Activated B cell treated with CpG ODN at 0.5 μM for 24 hours (primary cell): ENCODE measurements at regions not wholly inside any gene's neighbourhood (a gene's known extent, or its start where the extent isn't known, plus 50 kb on each side); places are given as distances from the start of the nearest gene placed in this dataset.
"Not testable (repeated sequence)": the region's sequence is repeated elsewhere in the genome, so short reads cannot be mapped to it uniquely, and the experiment has no call there.

Source experiments
- ATAC-seq: fragments of 200-7000 bp; cut with Tn5 transposase; one replicate; pipeline ENCODE4 v1.10.0; 2021; ENCODE audit warnings: low read depth, mild to moderate bottlenecking, moderate library complexity
- CTCF ChIA-PET: fragments of 350-600 bp; sonication (Branson Sonifier 250); formaldehyde crosslinking; loops from one replicate; lab custom pipeline; 2021; ENCODE audit warnings: antibody characterized with exemption; lab: Charles Lee
- POLR2A ChIA-PET: fragments of 350-600 bp; sonication (Branson Sonifier 250); formaldehyde crosslinking; loops from one replicate; lab custom pipeline; 2021; ENCODE audit warnings: antibody characterized with exemption; lab: Charles Lee
- DNase-seq: peaks from one replicate; pipeline ENCODE4 v3.0.0; 2022
- H3K27ac Mint-ChIP-seq: one replicate; pipeline ENCODE4 v1.8.0; 2020; ENCODE audit warnings: mixed read lengths
- H3K27me3 Mint-ChIP-seq: one replicate; pipeline ENCODE4 v1.8.0; 2021; ENCODE audit warnings: mixed read lengths
- H3K36me3 Mint-ChIP-seq: one replicate; pipeline ENCODE4 v1.8.0; 2021; ENCODE audit warnings: low read depth, mixed read lengths
- H3K4me1 Mint-ChIP-seq: one replicate; pipeline ENCODE4 v1.8.0; 2021; ENCODE audit warnings: mixed read lengths
- H3K4me3 Mint-ChIP-seq: one replicate; pipeline ENCODE4 v1.8.0; 2020; ENCODE audit warnings: mild to moderate bottlenecking, mixed read lengths
- H3K9me3 Mint-ChIP-seq: one replicate; pipeline ENCODE4 v1.8.0; 2020; ENCODE audit warnings: mixed read lengths
- CTCF ChIP-seq: fragments of 200-600 bp; IDR thresholded peaks from one replicate; pipeline ENCODE4 v1.8.0; 2022; ENCODE audit warnings: antibody characterized with exemption, mild to moderate bottlenecking
- intact Hi-C: fragments of 100-400 bp; cut with micrococcal nuclease; formaldehyde crosslinking; loops from one replicate; pipeline ENCODE4 v1.15.1; 2024

DNA sequence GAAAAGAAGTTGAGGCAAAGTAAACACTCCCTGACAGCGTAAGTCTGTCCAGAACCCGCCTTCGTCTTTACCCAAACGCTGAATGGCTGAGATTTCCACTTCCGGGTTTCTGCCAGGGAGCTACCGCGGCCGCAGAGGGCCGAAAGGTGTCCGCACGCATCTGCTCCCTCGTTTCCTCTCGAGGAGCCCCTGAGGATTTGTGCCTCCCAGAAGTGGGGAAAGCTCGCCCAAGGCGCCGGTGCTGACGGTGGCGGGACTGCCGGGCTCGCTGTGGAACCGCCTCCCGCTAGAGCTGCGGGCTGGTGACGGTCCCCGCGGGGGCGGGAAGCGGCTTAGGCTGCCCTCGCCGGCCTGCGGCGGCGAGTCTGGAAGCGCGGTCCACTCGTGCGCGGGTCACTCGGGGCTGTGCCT, 1760.2 kb upstream of the DEFB115 start:
- intact Hi-C loops: no loop called here
- no peak for DNase-seq
- no peak overlapping the region for H3K27ac Mint-ChIP-seq
- no peaks in the 10 kb centered on the region for H3K36me3 Mint-ChIP-seq
- TF ChIP-seq CTCF: no peak
- H3K9me3 Mint-ChIP-seq: peaks cover 5% of the 10 kb centered on the region
- ChIA-PET CTCF (no interaction called here), POLR2A (no interaction called here)
- no peaks in the 10 kb centered on the region for H3K27me3 Mint-ChIP-seq
- H3K4me3 Mint-ChIP-seq: no peak overlapping the region
- no peaks in the 10 kb centered on the region for H3K4me1 Mint-ChIP-seq
- ATAC-seq: no peak

GRCh38 chr20:29497684-29498083, 1759.8 kb upstream of the DEFB115 start:
- H3K27me3 Mint-ChIP-seq, intact Hi-C loops, H3K4me1 Mint-ChIP-seq, H3K9me3 Mint-ChIP-seq, CTCF ChIA-PET, H3K36me3 Mint-ChIP-seq, ATAC-seq, H3K4me3 Mint-ChIP-seq, POLR2A ChIA-PET, H3K27ac Mint-ChIP-seq: not testable (repeated sequence)
- peak; percentile 22 for DNase-seq

GRCh38 chr20:29500738-29501137, 1756.7 kb upstream of the DEFB115 start:
- ATAC-seq, H3K27ac Mint-ChIP-seq, H3K4me3 Mint-ChIP-seq, CTCF ChIA-PET, POLR2A ChIA-PET, H3K36me3 Mint-ChIP-seq, H3K27me3 Mint-ChIP-seq, intact Hi-C loops, H3K4me1 Mint-ChIP-seq, H3K9me3 Mint-ChIP-seq, DNase-seq: not testable (repeated sequence)

GRCh38 chr20:29514634-29515033, 1742.8 kb upstream of the DEFB115 start:
- POLR2A ChIA-PET, H3K4me3 Mint-ChIP-seq, H3K27me3 Mint-ChIP-seq, H3K4me1 Mint-ChIP-seq, H3K27ac Mint-ChIP-seq, CTCF ChIA-PET, H3K9me3 Mint-ChIP-seq, ATAC-seq, DNase-seq, H3K36me3 Mint-ChIP-seq, intact Hi-C loops: not testable (repeated sequence)

DNA sequence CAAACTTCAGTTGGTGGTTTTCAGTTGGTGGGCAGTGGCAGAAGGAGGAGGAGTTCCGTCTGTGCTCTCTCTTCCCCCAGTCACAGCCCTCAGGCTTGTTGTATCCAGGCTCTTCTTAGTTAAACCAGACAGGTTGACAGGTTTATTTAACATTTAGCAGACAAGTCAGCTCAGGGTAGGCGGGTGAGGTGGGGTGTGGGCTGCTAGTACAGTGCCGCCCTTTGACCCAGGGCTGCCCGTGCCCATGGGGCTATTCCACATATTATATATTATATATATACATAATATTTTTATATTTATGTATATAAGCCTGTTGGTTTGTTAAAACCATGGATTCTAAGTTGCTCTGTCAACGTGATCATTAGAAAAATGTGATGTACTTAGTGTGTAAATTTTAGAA, 1740.6 kb upstream of the DEFB115 start:
- H3K36me3 Mint-ChIP-seq, H3K27ac Mint-ChIP-seq, intact Hi-C loops, ATAC-seq, H3K9me3 Mint-ChIP-seq, CTCF ChIA-PET, H3K4me1 Mint-ChIP-seq, POLR2A ChIA-PET, H3K4me3 Mint-ChIP-seq, DNase-seq, H3K27me3 Mint-ChIP-seq: not testable (repeated sequence)

- H3K27me3 Mint-ChIP-seq, DNase-seq, ATAC-seq, CTCF ChIA-PET, H3K9me3 Mint-ChIP-seq, H3K27ac Mint-ChIP-seq, POLR2A ChIA-PET, H3K4me3 Mint-ChIP-seq, H3K36me3 Mint-ChIP-seq, intact Hi-C loops, H3K4me1 Mint-ChIP-seq: not testable (repeated sequence)
Observed at GRCh38 chr20:29519610-29520241, 1737.7 kb upstream of the DEFB115 start.

DNA sequence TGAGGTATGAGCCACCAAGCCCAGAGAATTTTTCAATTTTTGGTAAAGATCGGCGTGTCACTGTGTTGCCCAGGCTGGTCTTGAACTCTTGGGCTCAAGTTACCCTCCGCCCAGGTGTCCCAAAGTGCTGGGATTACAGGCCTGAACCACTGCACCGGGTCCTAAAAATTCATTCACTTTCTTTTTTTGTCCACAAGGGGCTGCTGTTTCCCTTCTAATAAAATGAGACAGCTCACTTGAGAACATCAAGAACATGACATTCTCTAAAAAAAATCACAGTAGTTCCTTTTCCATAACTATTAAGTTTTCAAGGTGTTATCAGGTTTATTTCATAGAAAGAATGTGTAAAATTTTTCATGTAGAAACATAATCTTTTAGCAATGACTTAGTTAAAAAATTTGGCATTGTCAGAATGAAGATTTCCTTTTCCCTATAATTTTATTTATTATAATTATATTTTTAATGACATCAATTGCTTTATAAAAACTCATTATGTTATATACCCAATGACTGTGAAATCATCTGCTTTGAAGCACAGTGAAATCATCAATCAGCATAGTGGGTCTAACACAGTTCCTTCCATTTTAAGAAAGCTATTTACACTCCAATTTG, 1723.8 kb upstream of the DEFB115 start:
- H3K9me3 Mint-ChIP-seq, ATAC-seq, H3K4me3 Mint-ChIP-seq, H3K27ac Mint-ChIP-seq, CTCF ChIA-PET, H3K36me3 Mint-ChIP-seq, POLR2A ChIA-PET, intact Hi-C loops, H3K27me3 Mint-ChIP-seq, DNase-seq, H3K4me1 Mint-ChIP-seq: not testable (repeated sequence)

GRCh38 chr20:29566901-29567635, 1690.4 kb upstream of the DEFB115 start:
- ATAC-seq, intact Hi-C loops, H3K9me3 Mint-ChIP-seq, CTCF ChIA-PET, H3K36me3 Mint-ChIP-seq, DNase-seq, POLR2A ChIA-PET, H3K4me1 Mint-ChIP-seq, H3K4me3 Mint-ChIP-seq, H3K27me3 Mint-ChIP-seq, H3K27ac Mint-ChIP-seq: not testable (repeated sequence)

DNA sequence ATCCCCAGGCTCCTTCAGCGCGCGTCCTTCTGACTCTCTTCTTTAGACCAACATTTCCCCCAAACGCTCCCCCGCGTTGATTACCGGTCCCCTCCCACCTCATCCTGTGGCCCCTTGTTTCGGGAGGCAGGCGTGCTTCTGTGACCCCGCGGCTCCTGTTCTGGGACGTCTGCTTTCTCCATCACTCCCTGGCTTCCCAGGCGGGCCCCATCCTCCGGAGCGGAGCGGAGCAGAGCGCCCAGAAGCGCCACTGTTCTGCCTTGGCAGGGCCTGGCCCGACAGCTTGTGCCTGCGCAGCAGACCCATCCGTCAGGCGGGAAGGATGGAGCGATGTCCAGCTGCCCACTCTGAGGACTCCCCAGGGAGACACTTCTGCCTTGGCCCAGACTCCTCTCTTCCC, 1689.8 kb upstream of the DEFB115 start:
- H3K27ac Mint-ChIP-seq, H3K36me3 Mint-ChIP-seq, CTCF ChIA-PET: not testable (repeated sequence)

DNA sequence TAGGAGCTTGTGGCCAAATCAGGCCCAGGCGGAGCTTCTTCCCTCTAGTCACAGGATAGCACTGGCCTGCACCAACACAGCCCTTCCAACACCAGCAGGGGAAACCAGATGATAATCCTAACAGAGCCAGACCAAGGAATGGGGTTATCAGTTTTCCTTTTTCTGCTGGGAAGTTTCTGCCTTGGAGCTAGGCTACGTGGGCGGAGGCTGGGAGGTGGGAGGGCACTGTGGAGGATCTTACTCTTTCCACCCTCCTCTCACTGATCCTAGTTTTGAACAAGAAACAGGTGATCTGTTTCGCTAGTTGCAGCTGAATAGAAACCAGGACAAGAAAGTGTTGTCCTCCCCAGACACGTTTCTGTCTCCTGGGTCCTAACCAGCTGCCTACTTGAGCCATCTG, 1687.3 kb upstream of the DEFB115 start:
- H3K27me3 Mint-ChIP-seq, POLR2A ChIA-PET, H3K4me3 Mint-ChIP-seq, H3K27ac Mint-ChIP-seq, CTCF ChIA-PET, H3K4me1 Mint-ChIP-seq, intact Hi-C loops, ATAC-seq, DNase-seq, H3K9me3 Mint-ChIP-seq, H3K36me3 Mint-ChIP-seq: not testable (repeated sequence)

More for the DNA sequence above, 1689.8 kb upstream of the DEFB115 start:
- H3K9me3 Mint-ChIP-seq, DNase-seq, H3K4me3 Mint-ChIP-seq, H3K27me3 Mint-ChIP-seq, ATAC-seq, intact Hi-C loops, H3K4me1 Mint-ChIP-seq, POLR2A ChIA-PET: not testable (repeated sequence)

GRCh38 chr20:29589530-29589929, 1667.9 kb upstream of the DEFB115 start:
- CTCF ChIA-PET, intact Hi-C loops, ATAC-seq, H3K4me3 Mint-ChIP-seq, POLR2A ChIA-PET, H3K4me1 Mint-ChIP-seq, H3K27ac Mint-ChIP-seq, H3K27me3 Mint-ChIP-seq, H3K36me3 Mint-ChIP-seq, DNase-seq, H3K9me3 Mint-ChIP-seq: not testable (repeated sequence)
